Transverse colon (tissue), 4 donors: ENCODE measurements at regions not wholly inside any gene's neighbourhood (a gene's known extent, or its start where the extent isn't known, plus 50 kb on each side); places are given as distances from the start of the nearest gene placed in this dataset.

Experiments used
- DNase-seq: peaks from one replicate; pipeline ENCODE4 v3.0.0-alpha.2; 2019
- H3K27ac ChIP-seq, 4 donors: fragments of 200-600 bp; sonication (generic); 2 replicates each; pipeline ENCODE4 v1.5.1; 2016 to 2018; ENCODE audit warnings: inconsistent platforms in 4 of 4
- H3K27me3 ChIP-seq: fragments of 200-600 bp; sonication (generic); 2 replicates; pipeline ENCODE4 v1.5.1; 2017; ENCODE audit warnings: inconsistent platforms
- H3K36me3 ChIP-seq, 4 donors: fragments of 200-600 bp; sonication (generic); 2 replicates each; pipeline ENCODE4 v1.5.1; 2017 to 2019; ENCODE audit warnings: inconsistent platforms in 4 of 4
- H3K4me1 ChIP-seq, 4 donors: fragments of 200-600 bp; sonication (generic); 2 replicates each; pipeline ENCODE4 v1.5.1; 2017 to 2020; ENCODE audit warnings: inconsistent platforms in 4 of 4
- H3K4me3 ChIP-seq, 4 donors: fragments of 200-600 bp; sonication (generic); 1 replicate in 1 of 4; 2 replicates in 3 of 4; pipeline versions ENCODE4 v1.5.1 to v1.6.1; 2017 to 2019; ENCODE audit warnings: inconsistent platforms in 4 of 4
- H3K9me3 ChIP-seq, 2 donors: fragments of 200-600 bp; sonication (generic); 2 replicates each; pipeline ENCODE4 v1.5.1; 2017 to 2019; ENCODE audit warnings: inconsistent platforms in 2 of 2
- CTCF ChIP-seq, 5 experiments: fragments of 200-600 bp in 3 of 5; fragments of 450-650 bp in 2 of 5; sonication (generic) in 3 of 5; IDR thresholded peaks; 1 replicate in 2 of 5; 2 replicates in 3 of 5; pipeline ENCODE4 v1.5.1; 2016 to 2017; ENCODE audit warnings: antibody characterized with exemption in 5 of 5, inconsistent platforms in 3 of 5, mild to moderate bottlenecking in 2 of 5, moderate library complexity in 1 of 5
- EP300 ChIP-seq: sonication (generic); formaldehyde crosslinking; IDR thresholded peaks from one replicate; pipeline ENCODE4 v1.6.1; 2017; ENCODE audit warnings: antibody characterized with exemption, low read depth
- POLR2A ChIP-seq: fragments of 450-650 bp; IDR thresholded peaks from one replicate; pipeline ENCODE4 v1.6.1; 2016; ENCODE audit warnings: antibody characterized with exemption, mild to moderate bottlenecking, moderate library complexity
- POLR2AphosphoS5 ChIP-seq, 3 donors: sonication (generic); formaldehyde crosslinking; IDR thresholded peaks; one replicate each; pipeline ENCODE4 v1.6.1; 2016; ENCODE audit warnings: antibody characterized with exemption in 3 of 3
- WGBS, 2 donors: methylation state at CpG; one replicate each; pipeline ENCODE4 v1.1.5; 2018; ENCODE audit warnings: low coverage in 1 of 2; 5-methylcytosine and 5-hydroxymethylcytosine counted together
- in situ Hi-C, 4 donors: fragments of 200-750 bp; cut with MboI; loops; one replicate each; pipeline versions ENCODE4 v1.15.0 to v1.15.1; 2017; ENCODE audit warnings: low sequenced_read_pairs in 3 of 4, low pct_ligation_motif_present in 1 of 4, low pct_unique_long_range_greater_than_20kb in 1 of 4
- intact Hi-C: fragments of 100-400 bp; cut with DNase I; formaldehyde crosslinking; loops from one replicate; pipeline ENCODE4 v1.15.1; 2023; ENCODE audit warnings: low total_unique reads

GRCh38 chr11:91698845-91699244, 525.8 kb upstream of the FAT3 start:
- in situ Hi-C loops (no loop called here), intact Hi-C loops (no loop called here)
- H3K9me3 ChIP-seq, result no peaks in the 10 kb centered on the region
- H3K4me1 ChIP-seq, result no peaks in the 10 kb centered on the region
- 53% methylated on average over 2 of the region's 2 CpGs; no CpG with 5 or more reads in 1 of the 2 donors for WGBS, 2 donors
- TF ChIP-seq EP300 (no peak), POLR2A (no peak), POLR2AphosphoS5 (IDR thresholded peaks at IDR 0.05) (no peak), CTCF (IDR thresholded peaks at IDR 0.05) (no peak)
- no peak overlapping the region for H3K4me3 ChIP-seq
- H3K27ac ChIP-seq, result no peak overlapping the region
- H3K27me3 ChIP-seq, result no peaks in the 10 kb centered on the region
- H3K36me3 ChIP-seq, result no peaks in the 10 kb centered on the region
- no peak for DNase-seq

GRCh38 chr11:91694331-91694730, 530.3 kb upstream of the FAT3 start:
- 71 to 75% methylated on average over 1 of the region's 1 CpG for WGBS, 2 donors
- Histone ChIP-seq H3K9me3 (no peaks in the 10 kb centered on the region), H3K4me3 (no peak overlapping the region), H3K27ac (no peak overlapping the region), H3K36me3 (no peaks in the 10 kb centered on the region), H3K4me1 (no peaks in the 10 kb centered on the region), H3K27me3 (no peaks in the 10 kb centered on the region)
- in situ Hi-C loops, result no loop called here
- no peak for TF ChIP-seq CTCF (IDR thresholded peaks at IDR 0.05)
- TF ChIP-seq POLR2A, result no peak
- TF ChIP-seq POLR2AphosphoS5 (IDR thresholded peaks at IDR 0.05), result no peak
- TF ChIP-seq EP300, result no peak
- intact Hi-C loops, result no loop called here
- no peak for DNase-seq

- no peaks in the 10 kb centered on the region for H3K4me1 ChIP-seq
- in situ Hi-C loops, result no loop called here
- no peak for DNase-seq
- WGBS, 2 donors, result 63 to 69% methylated on average over 1 of the region's 1 CpG
- no peak for TF ChIP-seq POLR2A
- TF ChIP-seq EP300, result no peak
- TF ChIP-seq POLR2AphosphoS5 (IDR thresholded peaks at IDR 0.05), result no peak
- TF ChIP-seq CTCF (IDR thresholded peaks at IDR 0.05), result no peak
- no peak overlapping the region for H3K27ac ChIP-seq
- H3K4me3 ChIP-seq, result no peak overlapping the region
- no peaks in the 10 kb centered on the region for H3K9me3 ChIP-seq
- intact Hi-C loops, result no loop called here
- no peaks in the 10 kb centered on the region for H3K27me3 ChIP-seq
- H3K36me3 ChIP-seq, result no peaks in the 10 kb centered on the region
These were observed 532.7 kb upstream of the FAT3 start for GRCh38 chr11:91691872-91692271.

GRCh38 chr11:91688672-91689071, 535.9 kb upstream of the FAT3 start:
- Histone ChIP-seq H3K4me3 (no peak overlapping the region), H3K36me3 (no peaks in the 10 kb centered on the region), H3K9me3 (no peaks in the 10 kb centered on the region), H3K27ac (no peak overlapping the region), H3K27me3 (no peaks in the 10 kb centered on the region), H3K4me1 (no peaks in the 10 kb centered on the region)
- TF ChIP-seq POLR2A (no peak), CTCF (IDR thresholded peaks at IDR 0.05) (no peak), POLR2AphosphoS5 (IDR thresholded peaks at IDR 0.05) (no peak), EP300 (no peak)
- WGBS, 2 donors, result 95 to 100% methylated on average over 1 of the region's 1 CpG
- intact Hi-C loops, result no loop called here
- in situ Hi-C loops, result no loop called here
- no peak for DNase-seq
